ENCODE measurements at regions not wholly inside any gene's neighbourhood (a gene's known extent, or its start where the extent isn't known, plus 50 kb on each side); places are given as distances from the start of the nearest gene placed in this dataset.

GRCh38 chr9:120212153-120212852 lies 367.7 kb downstream of the CDK5RAP2 start:
- no peak for ATAC-seq
- no TSS peak for BruUV-seq (replicated peaks)
- CTCF ChIA-PET, result no interaction called here

DNA sequence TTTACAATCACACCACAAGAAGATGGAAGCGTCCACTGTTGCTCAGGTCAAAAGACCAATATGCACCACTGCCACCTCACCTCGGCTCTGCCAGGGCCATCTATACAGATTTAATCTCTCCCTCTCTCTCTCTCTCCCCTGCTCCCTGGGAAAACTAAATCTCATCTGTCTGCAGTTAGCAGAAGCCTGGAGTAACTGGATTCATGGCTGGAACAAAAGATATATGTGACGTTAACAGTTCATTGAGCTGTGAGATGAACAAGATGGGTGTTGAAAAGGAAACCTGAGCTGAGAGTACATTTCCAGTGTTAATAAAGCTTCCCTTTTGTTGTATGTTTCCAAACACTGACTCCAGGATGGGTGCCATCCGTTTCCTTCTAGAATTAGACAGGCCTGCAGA lies 369.7 kb downstream of the CDK5RAP2 start:
- BruUV-seq (replicated peaks), result no TSS peak
- TF ChIP-seq SIN3A (IDR thresholded peaks at IDR 0.05; ENCODE audit: borderline replicate concordance, insufficient read depth, low read depth, low read length) (no peak), TCF7L2 (IDR thresholded peaks at IDR 0.05; ENCODE audit: low read depth, low read length) (no peak), POLR2AphosphoS5 (IDR thresholded peaks at IDR 0.05; ENCODE audit: low read depth, low read length) (no peak), REST (IDR thresholded peaks at IDR 0.05; ENCODE audit: insufficient read depth in 1 of 2, low read depth in 2 of 2, low read length in 1 of 2) (no peak)
- TF ChIP-seq, protein P1, sequence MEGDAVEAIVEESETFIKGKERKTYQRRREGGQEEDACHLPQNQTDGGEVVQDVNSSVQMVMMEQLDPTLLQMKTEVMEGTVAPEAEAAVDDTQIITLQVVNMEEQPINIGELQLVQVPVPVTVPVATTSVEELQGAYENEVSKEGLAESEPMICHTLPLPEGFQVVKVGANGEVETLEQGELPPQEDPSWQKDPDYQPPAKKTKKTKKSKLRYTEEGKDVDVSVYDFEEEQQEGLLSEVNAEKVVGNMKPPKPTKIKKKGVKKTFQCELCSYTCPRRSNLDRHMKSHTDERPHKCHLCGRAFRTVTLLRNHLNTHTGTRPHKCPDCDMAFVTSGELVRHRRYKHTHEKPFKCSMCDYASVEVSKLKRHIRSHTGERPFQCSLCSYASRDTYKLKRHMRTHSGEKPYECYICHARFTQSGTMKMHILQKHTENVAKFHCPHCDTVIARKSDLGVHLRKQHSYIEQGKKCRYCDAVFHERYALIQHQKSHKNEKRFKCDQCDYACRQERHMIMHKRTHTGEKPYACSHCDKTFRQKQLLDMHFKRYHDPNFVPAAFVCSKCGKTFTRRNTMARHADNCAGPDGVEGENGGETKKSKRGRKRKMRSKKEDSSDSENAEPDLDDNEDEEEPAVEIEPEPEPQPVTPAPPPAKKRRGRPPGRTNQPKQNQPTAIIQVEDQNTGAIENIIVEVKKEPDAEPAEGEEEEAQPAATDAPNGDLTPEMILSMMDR (IDR thresholded peaks at IDR 0.05), result no peak
- DNase-seq (ENCODE audit: low read depth, low spot score) (no peak), ATAC-seq (no peak)
- Histone ChIP-seq H3K9me3 (ENCODE audit: control insufficient read depth, insufficient read depth, low read depth, low read length) (no peaks in the 10 kb centered on the region), H3K4me1 (ENCODE audit: control insufficient read depth, insufficient read depth, low read length) (no peaks in the 10 kb centered on the region), H3K36me3 (ENCODE audit: control insufficient read depth, insufficient read depth, low read length) (no peaks in the 10 kb centered on the region), H3K27me3 (ENCODE audit: control insufficient read depth, insufficient read depth, low read length) (no peaks in the 10 kb centered on the region; the same call in 1 of the 2 replicates), H3K27ac (ENCODE audit: low read length) (no peak overlapping the region), H3K4me3 (ENCODE audit: low read depth in 2 of 2, low read length in 2 of 2) (no peak overlapping the region)
- intact Hi-C loops (cut with micrococcal nuclease; ENCODE audit: unreplicated experiment) (no loop called here), in situ Hi-C loops (cut with HindIII; ENCODE audit: low pct_unique_long_range_greater_than_20kb, low sequenced_read_pairs) (no loop called here)
- ChIA-PET CTCF (no interaction called here), POLR2A (no interaction called here)

More at GRCh38 chr9:120212153-120212852, 367.7 kb downstream of the CDK5RAP2 start:
- Histone ChIP-seq H3K27me3 (ENCODE audit: control insufficient read depth, insufficient read depth, low read length) (no peaks in the 10 kb centered on the region; the same call in 1 of the 2 replicates), H3K36me3 (ENCODE audit: control insufficient read depth, insufficient read depth, low read length) (no peaks in the 10 kb centered on the region), H3K4me1 (ENCODE audit: control insufficient read depth, insufficient read depth, low read length) (no peaks in the 10 kb centered on the region), H3K4me3 (ENCODE audit: low read depth in 2 of 2, low read length in 2 of 2) (no peak overlapping the region), H3K27ac (ENCODE audit: low read length) (no peak overlapping the region), H3K9me3 (ENCODE audit: control insufficient read depth, insufficient read depth, low read depth, low read length) (no peaks in the 10 kb centered on the region)
- POLR2A ChIA-PET, result no interaction called here
- in situ Hi-C loops (cut with HindIII; ENCODE audit: low pct_unique_long_range_greater_than_20kb, low sequenced_read_pairs), result no loop called here
- TF ChIP-seq POLR2AphosphoS5 (IDR thresholded peaks at IDR 0.05; ENCODE audit: low read depth, low read length), result no peak
- TF ChIP-seq, protein P1 (IDR thresholded peaks at IDR 0.05), result no peak
- no peak for TF ChIP-seq TCF7L2 (IDR thresholded peaks at IDR 0.05; ENCODE audit: low read depth, low read length)
- no peak for TF ChIP-seq SIN3A (IDR thresholded peaks at IDR 0.05; ENCODE audit: borderline replicate concordance, insufficient read depth, low read depth, low read length)
- TF ChIP-seq REST (IDR thresholded peaks at IDR 0.05; ENCODE audit: insufficient read depth in 1 of 2, low read depth in 2 of 2, low read length in 1 of 2), result no peak
- DNase-seq (ENCODE audit: low read depth, low spot score), result no peak
- intact Hi-C loops (cut with micrococcal nuclease; ENCODE audit: unreplicated experiment), result no loop called here
